Astrocyte of the spinal cord (primary cell): ENCODE measurements at regions not wholly inside any gene's neighbourhood (a gene's known extent, or its start where the extent isn't known, plus 50 kb on each side); places are given as distances from the start of the nearest gene placed in this dataset.
A peak's percentile ranks its signal among the peaks of the same experiment; 100 is the strongest.

ENCODE experiments used
- DNase-seq: peaks from one replicate; pipeline ENCODE4 v3.0.0; 2011; ENCODE audit warnings: low read depth, low spot score
- H3K4me3 ChIP-seq: 2 replicates; pipeline ENCODE4 v1.5.1; 2011; ENCODE audit warnings: low read depth, mild to moderate bottlenecking, low read length, moderate library complexity
- in situ Hi-C: cut with HindIII; loops from 2 replicates; pipeline ENCODE4 v1.10.0; 2017; ENCODE audit warnings: low sequenced_read_pairs
- TF ChIP-seq, protein P1 (sequence below): IDR thresholded peaks from 2 replicates; pipeline ENCODE4 v1.5.1; 2012; ENCODE audit warnings: low read depth, mild to moderate bottlenecking, low read length, inconsistent platforms

DNA sequence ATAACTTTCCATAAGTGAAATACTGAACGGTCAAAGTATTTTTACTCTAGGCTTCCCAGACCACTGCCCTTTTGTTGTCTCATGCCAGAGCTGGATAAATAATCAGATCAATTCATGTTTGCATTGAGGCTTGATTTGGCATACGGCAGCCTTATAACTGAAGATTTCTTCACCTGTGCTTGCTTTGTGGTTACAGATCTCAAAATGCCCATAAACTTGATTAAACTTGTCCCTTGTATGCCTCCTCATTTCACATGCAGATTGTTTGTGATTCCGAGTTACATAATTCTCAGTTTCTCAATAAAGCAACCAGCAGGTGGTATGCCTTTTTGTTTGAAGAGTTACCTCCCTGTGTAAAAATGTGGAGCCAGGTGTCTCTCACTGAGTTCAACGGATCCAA lies 211.4 kb upstream of the LRIG1 start:
- in situ Hi-C loops: no loop called here
- TF ChIP-seq, protein P1, sequence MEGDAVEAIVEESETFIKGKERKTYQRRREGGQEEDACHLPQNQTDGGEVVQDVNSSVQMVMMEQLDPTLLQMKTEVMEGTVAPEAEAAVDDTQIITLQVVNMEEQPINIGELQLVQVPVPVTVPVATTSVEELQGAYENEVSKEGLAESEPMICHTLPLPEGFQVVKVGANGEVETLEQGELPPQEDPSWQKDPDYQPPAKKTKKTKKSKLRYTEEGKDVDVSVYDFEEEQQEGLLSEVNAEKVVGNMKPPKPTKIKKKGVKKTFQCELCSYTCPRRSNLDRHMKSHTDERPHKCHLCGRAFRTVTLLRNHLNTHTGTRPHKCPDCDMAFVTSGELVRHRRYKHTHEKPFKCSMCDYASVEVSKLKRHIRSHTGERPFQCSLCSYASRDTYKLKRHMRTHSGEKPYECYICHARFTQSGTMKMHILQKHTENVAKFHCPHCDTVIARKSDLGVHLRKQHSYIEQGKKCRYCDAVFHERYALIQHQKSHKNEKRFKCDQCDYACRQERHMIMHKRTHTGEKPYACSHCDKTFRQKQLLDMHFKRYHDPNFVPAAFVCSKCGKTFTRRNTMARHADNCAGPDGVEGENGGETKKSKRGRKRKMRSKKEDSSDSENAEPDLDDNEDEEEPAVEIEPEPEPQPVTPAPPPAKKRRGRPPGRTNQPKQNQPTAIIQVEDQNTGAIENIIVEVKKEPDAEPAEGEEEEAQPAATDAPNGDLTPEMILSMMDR: no peak

DNA sequence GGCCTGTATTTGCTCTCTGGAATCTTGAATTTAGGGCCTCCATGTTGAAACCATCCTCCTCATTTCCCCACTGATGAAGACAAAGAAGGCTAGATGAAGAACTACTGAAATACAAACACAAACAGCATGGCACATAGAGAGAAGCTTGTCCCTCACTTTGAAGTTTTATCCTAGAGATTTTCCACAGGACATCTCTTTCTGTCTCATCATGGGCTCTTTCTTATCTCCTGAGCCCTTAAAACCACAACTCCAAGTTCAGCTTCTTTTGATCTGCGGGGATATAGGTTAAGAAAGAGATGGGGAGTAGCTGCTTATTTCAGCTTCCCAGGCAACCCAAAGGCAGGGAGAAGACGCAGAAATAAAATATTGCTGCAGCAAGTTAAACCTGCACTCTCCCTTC lies 213.1 kb upstream of the LRIG1 start:
- TF ChIP-seq, protein P1: no peak
- in situ Hi-C loops: no loop called here
- no peak overlapping the region for H3K4me3 ChIP-seq
- no peak for DNase-seq

More for the DNA sequence above, 211.4 kb upstream of the LRIG1 start:
- no peak for DNase-seq
- H3K4me3 ChIP-seq: no peak overlapping the region

DNA sequence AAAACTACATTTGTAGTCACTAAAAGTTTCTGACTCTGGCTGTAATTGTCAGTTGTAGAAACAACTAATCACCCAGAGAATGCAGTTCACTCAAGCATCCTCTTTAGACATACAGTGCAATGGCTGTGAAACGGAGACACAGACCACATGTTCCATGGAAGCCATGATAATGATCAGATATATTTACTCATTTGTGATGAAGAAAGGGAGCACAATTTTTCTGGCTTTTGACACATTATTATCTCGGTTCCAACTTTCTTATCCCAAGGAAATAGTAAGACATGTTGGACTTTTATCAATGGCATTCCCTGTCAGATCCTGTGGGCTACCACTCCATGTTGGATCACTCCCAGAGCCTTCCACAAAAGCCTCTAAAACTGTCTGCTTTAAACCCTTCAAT lies 215.0 kb upstream of the LRIG1 start:
- in situ Hi-C loops: no loop called here
- TF ChIP-seq, protein P1: no peak
- H3K4me3 ChIP-seq: no peak overlapping the region
- DNase-seq: no peak

DNA sequence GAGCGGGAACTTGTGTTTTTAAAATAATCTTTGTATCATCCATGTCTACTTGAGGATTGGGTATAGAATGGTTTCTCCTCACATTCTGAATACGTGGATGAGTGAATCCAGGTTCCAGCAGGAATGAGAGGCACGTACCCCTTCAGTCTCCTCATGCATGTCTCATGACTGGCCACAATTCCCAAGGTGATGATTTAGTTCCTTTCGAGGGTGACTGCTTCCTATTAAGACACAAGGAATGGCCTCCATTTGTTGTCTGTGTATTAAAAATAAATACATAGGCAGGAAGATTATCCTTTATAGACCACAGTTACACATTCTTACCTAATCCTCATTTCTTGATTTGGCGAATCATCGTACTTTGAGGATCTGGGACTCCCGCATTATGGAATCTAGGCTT lies 217.0 kb upstream of the LRIG1 start:
- H3K4me3 ChIP-seq: no peak overlapping the region
- TF ChIP-seq, protein P1: no peak
- DNase-seq: no peak
- in situ Hi-C loops: no loop called here

DNA sequence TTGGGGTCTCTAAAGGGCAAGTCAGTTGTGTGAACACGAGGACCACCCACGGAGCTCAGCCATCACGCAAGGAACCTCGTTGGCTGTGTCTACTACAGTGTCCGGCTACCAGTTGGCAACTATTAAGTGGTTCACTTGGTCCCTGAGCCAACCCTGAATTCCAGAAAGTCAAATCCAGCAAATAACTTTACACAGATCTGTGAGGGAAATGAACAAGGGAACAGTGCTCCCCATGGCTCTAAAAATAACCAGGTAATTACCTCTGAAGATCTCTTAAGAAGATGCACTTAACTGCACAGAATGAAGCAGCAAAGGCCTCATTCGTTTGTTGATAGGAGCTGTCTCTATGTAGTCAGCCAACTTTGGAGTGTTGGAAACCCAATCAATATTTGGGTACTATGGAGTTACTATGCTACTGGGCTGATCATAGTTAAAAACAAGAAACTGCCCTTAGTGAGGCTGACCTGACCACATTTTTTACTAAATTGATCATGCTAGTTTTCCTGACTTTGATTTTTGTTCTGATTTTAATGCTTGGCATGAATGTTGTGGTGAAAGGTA lies 219.1 kb upstream of the LRIG1 start:
- in situ Hi-C loops: no loop called here
- no peak for DNase-seq
- no peak overlapping the region for H3K4me3 ChIP-seq
- TF ChIP-seq, protein P1: no peak

DNA sequence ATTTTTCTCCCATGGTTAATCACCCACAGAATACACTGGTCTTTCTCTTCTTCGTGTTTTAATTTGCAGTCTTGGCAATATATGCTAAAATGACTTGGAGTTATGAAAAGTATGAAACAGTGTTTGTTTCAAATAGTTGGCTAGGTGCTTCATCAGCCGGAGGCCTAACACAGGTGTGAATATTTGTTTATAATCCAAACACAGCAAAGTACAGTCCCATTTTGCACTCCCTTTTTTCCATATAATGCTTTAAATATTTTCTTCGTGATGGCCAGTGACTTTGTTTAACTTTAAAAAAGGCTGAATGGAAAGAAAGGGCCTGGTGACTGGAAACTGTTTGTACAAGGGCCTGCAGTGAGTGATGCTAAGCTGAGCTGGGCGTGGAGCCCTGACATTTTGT lies 219.7 kb upstream of the LRIG1 start:
- TF ChIP-seq, protein P1: no peak
- no peak overlapping the region for H3K4me3 ChIP-seq
- in situ Hi-C loops: no loop called here
- no peak for DNase-seq

DNA sequence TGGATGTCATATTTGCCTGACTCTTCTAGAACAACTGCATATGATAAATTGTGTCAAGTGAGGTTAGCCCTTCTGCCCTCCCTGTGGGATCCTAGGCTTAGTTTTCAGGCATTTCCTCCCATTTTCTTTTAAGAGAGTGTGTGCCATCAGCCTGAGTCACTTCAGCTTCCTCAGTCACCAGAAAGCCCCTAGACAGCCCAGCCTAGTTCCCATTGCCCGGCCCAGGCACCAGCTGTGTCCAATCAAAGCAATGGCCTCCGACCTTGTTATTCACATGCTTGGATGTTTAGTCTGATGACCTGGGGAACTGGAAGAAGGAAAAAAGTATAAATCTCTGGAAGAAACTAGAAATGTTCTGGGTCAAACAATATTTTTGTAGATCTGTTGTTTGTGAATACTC lies 221.9 kb upstream of the LRIG1 start:
- DNase-seq: peak; percentile 77

More for the DNA sequence above, 221.9 kb upstream of the LRIG1 start:
- H3K4me3 ChIP-seq: no peak overlapping the region
- TF ChIP-seq, protein P1: no peak
- in situ Hi-C loops: no loop called here
